Activated naive CD4-positive, alpha-beta T cell treated with anti-CD3 and anti-CD28 coated beads, Interleukin-2, amount 50 U/mL, for 72 hours (primary cell): ENCODE measurements at regions not wholly inside any gene's neighbourhood (a gene's known extent, or its start where the extent isn't known, plus 50 kb on each side); places are given as distances from the start of the nearest gene placed in this dataset.

Experiments
- ATAC-seq, 2 donors: fragments of 150-1000 bp; cut with Tn5 transposase; 2 replicates each; pipeline ENCODE4 v1.10.0; 2021; ENCODE audit warnings: mild to moderate bottlenecking in 2 of 2, moderate library complexity in 2 of 2
- DNase-seq, 2 donors: peaks; one replicate each; pipeline ENCODE4 v3.0.0; 2021 to 2022; ENCODE audit warnings: low spot score in 2 of 2
- H3K27ac Mint-ChIP-seq, 2 donors: one replicate each; pipeline ENCODE4 v1.8.0; 2022; ENCODE audit warnings: mild to moderate bottlenecking in 2 of 2, mixed read lengths in 2 of 2
- H3K36me3 Mint-ChIP-seq, 2 donors: one replicate each; pipeline ENCODE4 v1.8.0; 2022; ENCODE audit warnings: mixed read lengths in 2 of 2
- H3K9me3 Mint-ChIP-seq, 2 donors: one replicate each; pipeline ENCODE4 v1.8.0; 2022; ENCODE audit warnings: mixed read lengths in 2 of 2

- ATAC-seq: no peak
- no peak overlapping the region for H3K27ac Mint-ChIP-seq
- no peak for DNase-seq
Measured at GRCh38 chr7:112707655-112708054, 82.5 kb downstream of the TMEM168 start.

GRCh38 chr7:112708236-112708635 lies 82.0 kb downstream of the TMEM168 start:
- no peak for ATAC-seq
- no peaks in the 10 kb centered on the region for H3K9me3 Mint-ChIP-seq
- no peaks in the 10 kb centered on the region for H3K36me3 Mint-ChIP-seq
- DNase-seq: no peak
- H3K27ac Mint-ChIP-seq: no peak overlapping the region

More at GRCh38 chr7:112707655-112708054, 82.5 kb downstream of the TMEM168 start:
- Mint-ChIP-seq H3K36me3 (no peaks in the 10 kb centered on the region), H3K9me3 (no peaks in the 10 kb centered on the region)
